Pons (tissue), 1 donor: ENCODE measurements at regions not wholly inside any gene's neighbourhood (a gene's known extent, or its start where the extent isn't known, plus 50 kb on each side); places are given as distances from the start of the nearest gene placed in this dataset.
A peak's percentile ranks its signal among the peaks of the same experiment; 100 is the strongest.
"Not testable (repeated sequence)": the region's sequence is repeated elsewhere in the genome, so short reads cannot be mapped to it uniquely, and the experiment has no call there.

Experiments used
- DNase-seq: peaks from one replicate; pipeline ENCODE4 v3.0.0-alpha.2; 2016; ENCODE audit warnings: low spot score

DNA sequence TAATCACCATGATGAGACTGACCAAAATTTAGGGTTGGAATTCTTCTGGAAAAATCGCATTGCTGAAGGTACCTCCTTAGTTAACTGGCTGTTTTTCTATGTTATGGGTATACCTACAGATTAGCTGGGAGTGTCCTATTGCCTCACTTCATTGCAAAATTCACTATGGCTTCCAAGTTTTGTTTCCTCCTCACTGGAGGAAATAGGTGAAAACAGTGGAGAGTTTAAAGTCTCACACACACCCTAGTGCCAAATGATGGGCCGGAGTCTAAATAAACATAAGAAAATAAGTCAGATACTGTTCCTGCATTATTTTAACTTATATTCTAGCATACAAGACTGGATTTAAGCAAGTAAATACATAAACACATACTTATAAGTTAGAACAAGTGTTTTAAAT lies 98.2 kb downstream of the AHR start:
- DNase-seq, result no peak

DNA sequence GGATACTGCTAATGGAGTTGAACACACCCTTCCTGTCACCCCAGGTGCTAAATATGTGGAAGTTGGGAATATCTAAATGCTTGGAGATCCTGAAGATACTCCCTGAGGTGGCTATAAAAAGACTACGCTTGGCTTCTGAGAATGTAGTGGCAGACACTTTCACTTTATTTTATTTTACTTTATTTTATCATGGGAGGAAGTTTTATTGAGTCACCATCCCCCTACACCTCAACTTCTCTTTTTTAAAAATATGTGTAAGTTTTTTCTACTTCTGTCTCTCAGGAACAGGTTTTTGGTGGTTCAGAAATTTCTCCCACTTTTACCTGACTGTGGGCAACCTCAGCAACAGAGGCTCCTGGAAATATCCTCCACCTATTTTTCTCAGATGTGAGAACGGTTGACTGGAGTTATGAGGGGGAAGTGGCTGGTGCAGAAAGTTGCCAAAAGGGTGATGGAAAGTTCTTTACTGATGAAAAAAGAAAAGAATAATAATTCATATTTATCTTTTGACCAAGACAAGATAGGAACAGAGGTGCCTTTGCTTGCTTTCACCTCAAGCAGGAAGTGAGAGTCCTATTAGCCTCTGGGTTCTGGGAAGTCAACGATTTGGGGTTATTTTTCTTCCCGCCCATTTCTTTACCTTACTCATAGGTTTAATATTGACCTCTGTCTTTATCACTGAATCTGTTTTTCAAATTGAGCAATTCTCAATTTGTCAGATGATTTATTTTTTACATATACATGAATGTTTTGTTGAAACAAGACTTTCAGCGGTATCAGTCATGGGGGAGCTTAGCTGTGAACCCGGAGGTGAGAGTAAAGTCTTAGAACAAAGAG lies 103.6 kb downstream of the AHR start:
- DNase-seq, result no peak

DNA sequence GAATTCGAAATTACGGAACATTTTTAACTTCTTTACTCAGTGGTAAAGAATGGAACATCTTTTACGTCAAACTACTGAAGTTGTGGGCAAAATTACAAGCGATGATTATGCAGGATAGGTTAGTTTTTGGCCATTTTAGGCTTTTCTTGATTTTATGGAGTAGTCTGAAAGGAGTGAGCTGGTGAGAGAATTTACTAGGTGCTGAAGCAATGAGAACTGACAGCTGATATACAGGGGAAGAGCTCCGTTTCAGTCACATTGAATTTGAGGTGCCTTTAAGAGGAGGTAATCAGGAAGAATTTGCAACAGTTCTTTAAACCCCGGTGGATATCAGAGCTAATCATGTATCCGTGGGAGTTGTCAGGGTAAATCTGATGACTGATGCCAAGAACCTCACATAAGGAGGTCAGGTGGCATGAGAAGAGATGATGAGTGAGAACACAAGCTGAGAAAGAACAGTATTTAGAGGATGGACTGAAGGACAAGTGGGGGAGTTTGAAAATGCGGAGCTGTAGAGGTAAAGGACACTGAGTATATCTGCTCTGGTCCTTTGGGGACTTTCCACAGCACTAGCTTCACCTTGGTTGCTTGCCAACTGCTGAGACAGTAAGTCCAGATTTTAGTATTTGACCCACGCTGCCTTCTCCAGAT lies 104.3 kb downstream of the AHR start:
- DNase-seq, result no peak

DNA sequence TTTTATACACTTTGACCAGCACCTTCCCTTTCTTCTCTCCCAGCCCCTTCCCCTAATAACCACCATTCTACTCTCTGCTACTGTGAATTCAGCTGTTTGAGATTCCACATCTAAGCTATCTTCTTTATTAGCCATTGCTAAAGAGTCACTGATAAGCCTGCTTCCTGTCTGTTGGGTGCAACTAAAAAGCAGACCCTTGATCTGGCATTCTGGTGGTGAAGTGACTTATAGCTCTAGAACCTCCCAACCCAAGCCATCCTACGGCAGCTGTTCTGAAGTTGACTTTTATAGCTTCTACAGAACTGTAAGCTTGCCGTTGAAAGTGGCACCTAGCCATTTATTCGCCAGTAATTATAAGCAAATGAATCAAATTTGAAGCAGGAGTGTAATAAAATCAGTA lies 105.6 kb downstream of the AHR start:
- no peak for DNase-seq

DNA sequence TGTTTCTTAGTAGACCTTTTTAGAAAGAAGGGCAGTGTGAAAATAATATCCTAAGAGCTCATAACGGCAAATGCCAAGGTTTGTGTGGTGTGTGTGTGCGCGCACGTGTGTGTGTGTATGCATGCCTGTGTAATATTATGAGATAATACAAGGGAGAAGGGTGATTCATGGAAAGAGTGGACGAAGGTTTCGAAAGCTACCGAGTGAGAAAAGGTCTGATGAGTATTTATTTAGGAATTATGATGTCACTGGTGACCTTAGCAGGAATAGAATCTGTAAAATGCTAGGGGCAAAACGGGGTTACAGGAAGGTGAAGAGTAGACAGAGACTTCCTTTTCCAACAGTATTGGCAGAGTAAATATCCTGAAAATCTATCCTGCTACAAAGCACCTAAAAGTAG lies 107.3 kb downstream of the AHR start:
- no peak for DNase-seq

DNA sequence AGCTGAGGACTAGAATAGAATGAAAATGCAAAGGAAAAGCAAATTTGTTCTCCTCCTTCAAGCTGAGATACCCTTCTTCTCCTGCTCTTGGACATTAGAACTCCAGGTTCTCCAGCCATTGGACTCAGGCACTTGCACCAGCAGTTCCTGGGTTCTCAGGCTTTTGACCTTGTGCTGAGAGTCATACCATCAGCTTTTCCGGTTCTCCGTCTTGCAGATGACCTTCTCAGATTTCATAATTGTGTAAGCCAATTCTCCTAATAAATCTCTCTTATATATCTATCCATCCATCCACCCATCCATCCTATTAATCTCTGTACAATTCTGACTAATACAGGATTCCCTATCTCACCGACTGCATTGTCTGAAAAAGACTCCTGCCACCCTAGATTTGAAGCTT lies 108.3 kb downstream of the AHR start:
- DNase-seq, result no peak

DNA sequence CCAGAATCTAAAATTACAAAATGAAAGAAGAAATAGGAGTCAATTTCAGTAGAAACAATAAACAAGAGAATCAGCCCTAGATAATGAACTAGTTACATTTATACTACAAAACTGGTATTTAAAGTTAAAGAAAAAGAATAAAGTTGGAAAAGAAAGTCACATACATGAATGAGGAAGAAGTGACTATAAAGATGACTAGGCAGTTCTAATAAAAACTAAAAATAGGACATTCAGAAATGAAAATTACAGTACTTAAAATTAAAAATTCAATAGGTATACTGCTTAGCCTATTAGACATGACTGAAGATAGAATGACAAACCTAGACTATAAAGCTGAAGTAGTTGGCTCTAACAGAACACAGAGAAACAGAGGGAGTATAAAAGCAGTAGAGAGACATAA lies 108.8 kb downstream of the AHR start:
- DNase-seq, result no peak

DNA sequence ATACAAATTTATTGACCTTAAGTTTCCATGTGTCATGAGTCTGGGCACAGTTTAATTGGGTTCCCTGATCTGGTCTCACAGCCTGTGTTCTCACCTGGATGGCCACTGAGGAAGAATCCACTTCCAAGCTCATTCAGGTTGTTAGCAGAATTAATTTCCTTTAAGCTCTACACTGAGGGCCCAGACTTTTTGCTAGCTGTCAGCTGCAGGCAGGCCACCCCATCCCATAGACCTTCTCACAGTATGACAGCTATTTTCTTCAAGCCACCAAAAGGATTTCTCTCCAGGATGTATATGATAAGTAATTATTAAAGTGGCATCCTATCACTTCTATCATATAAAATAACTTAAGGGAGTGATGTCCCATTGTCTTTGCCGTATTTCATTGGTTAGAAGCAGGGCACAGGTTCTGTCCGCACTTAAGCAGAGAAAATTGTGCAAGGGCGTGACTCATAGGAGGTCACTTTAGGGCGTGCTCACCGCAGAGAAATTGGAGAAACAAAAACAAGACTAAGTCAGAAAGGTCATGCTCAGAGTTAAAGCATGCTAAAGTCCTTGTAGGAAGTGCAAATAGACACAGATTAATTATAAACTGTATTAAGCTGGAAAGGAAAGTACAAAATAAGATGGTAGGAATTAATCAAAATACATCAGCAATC lies 109.9 kb downstream of the AHR start:
- no peak for DNase-seq

DNA sequence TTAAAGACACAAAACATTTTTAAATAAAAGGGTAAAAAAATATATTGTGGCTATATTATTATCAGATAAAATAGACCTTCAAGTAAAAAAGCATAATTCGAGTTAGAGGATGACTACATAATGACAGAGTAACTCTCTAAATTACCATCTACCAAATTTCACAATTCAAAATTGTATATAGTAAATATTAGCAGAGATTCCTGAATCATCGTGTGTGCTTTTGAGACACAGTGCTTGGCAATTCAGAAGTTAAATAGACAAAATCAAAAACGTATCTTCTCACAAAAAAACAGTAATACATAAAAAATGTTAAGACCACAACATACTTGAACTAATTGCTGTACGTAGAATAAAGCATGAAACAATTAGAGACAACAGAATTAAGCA lies 110.4 kb downstream of the AHR start:
- no peak for DNase-seq

DNA sequence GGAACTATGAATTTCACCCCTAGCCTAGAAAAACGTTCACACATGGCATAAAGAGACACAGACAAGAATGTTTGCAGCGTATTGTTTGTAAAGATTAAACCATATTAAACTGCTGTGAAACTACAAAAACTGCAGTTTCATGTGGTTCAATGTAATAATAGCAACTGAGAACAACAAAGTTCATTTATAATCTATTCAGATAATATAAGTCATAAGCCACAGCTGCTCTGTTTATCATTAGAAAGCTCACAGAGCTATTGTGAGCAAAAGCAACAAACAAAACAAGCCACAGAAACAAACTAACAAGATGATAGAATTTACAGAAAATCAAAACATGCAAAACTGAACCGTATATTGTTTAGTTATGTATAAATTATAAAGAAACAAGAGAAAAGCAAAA lies 113.5 kb downstream of the AHR start:
- no peak for DNase-seq

DNA sequence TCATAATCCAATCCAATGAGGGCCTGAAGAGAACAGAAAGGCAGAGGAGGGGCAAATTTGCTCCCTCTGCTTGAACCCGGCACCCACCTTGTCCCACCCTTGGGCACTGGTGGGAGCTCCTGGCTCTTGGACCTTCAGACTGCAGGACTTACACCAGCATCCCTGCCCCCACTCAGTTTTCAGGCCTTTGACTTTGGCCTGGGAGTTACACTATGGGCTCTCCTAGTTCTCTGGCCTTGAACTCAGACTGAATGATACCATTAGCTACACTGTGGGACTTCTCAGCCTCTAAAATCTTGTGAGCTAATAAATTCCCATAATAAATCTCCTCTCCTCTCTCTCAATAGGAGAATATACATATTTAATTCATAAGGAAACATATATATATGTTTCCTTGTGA lies 114.4 kb downstream of the AHR start:
- no peak for DNase-seq

DNA sequence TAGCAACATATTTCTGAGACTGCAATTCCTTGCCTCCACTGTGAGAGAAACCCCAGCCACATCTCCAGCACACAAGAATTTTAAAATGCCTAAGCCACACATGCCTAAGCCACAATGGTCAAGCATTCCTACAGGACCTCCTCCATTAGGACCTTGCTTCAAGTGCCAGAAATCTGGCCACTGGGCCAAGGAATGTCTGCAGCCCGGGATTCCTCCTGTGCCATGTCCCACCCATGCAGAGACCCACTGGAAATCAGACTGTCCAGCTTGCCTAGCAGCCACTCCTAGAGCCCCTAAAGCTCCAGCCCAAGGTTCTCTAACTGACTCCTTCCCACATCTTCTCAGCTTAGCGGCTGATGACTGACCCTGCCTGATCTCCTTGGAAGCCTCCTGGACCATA lies 117.5 kb downstream of the AHR start:
- no peak for DNase-seq

DNA sequence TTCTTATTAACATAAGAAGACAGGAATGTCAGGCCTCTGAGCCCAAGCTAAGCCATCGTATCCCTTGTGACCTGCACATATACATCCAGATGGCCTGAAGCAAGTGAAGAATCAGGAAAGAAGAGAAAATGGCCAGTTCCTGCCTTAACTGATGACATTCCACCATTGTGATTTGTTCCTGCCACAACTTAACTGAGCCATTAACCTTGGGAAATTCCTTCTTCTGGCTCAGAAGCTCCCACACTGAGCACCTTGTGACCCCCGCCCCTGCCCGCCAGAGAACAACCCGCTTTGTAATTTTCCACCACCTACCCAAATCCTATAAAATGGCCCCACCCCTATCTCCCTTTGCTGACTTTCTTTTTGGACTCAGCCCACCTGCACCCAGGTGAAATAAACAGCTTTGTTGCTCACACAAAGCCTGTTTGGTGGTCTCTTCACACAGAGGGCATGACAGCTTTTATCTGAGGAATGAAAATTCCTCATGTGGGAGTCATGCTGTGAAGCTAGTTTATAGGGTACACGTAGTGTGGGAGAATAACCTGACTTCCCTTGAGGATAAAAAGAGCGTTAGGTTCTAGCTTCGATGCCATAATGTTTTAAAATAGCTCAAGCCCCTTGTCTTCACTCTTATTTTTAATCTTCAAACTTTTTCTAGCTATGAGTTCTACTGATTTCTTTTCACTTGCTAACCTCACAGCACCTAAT lies 122.0 kb downstream of the AHR start:
- DNase-seq, result not testable (repeated sequence)

DNA sequence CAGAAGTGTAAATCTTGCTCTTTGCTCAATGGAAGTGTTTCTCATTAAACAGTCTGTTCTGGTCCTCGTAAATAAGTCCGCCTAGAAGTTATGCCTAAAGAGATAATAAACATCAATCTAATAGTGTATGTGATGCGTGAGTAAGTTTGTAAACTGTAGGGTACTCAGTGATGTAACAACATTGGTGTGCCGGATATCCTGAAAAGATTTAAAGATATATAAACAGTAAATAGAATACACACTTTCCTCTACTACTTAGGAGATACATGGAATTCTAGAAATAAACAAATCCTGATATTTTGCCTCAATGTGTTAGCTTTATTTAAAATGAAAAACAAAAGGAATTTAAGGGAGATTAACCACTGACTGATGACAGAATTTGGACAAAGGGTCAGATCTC lies 123.5 kb downstream of the AHR start:
- DNase-seq, result no peak

DNA sequence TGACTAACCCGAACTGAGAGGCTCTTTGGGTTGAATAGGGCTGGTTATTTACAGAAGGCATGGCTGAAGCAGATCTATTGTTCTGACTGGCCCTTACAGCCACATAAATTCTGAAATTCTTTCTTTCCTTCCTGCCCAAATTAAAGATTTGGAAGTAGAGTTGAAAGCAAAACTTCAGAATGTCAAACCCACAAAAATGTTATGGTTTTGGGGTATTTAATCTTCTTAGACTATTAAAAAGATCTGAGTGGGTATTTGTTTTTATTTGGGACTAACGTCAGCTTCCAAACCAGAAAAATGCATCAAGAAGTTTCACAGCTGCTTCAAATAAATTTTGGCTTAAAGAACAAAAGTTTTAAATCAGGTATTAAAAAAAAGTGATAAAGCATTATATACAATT lies 124.5 kb downstream of the AHR start:
- DNase-seq, result no peak

DNA sequence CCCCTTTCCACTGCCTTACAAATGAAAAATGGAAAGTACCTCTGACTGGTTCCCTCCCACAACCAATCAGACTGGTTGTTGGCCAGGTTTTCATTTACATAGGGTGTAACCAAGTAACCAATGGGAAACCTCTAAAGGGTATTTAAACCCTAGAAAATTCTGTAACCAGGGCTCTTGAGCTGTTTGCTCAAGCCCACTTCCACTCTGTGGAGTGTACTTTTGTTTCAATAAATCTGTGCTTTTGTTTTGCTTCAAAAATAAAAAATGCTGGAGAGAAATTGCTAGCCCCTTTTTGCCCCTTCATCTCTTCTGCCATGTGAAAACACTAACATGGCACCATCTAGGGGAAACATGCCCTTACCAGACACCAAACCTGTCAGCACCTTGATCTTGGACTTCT lies 129.5 kb downstream of the AHR start:
- no peak for DNase-seq

DNA sequence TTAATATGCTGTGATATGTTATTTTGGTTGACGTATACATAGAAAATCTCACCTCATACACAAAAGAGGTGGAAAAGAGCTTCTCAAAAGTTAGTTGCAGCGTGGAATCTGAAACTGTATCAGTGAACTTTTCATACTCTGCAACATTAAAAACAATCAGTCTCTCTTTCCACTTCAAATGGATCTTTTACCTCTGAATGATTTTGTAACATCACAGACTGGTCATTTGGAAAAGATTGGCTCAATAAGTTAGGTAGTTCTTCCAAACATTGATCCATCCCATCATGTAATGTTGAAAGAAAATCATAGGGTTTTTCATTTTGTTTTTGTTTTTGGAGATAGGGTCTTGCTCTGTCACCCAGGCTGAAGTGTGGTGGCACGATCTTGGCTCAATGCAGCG lies 131.1 kb downstream of the AHR start:
- no peak for DNase-seq

DNA sequence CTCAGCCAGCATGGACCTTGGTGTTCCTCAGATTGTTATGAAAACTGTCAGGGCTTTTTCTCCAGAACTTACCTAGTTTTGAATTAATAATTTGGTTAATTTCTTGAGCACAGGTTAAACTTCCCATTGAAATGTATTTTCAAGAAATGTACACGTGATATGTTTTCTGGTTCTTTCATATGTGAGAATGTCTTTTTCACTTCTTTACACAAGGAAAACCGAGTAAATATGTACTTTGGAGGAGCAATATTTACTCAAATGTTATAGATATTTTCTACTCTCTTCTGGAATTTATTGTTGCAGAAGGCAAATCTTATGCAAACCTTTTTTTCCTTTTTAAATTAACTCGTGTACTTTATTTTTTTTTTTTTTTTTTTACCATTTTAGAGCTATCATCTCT lies 134.3 kb downstream of the AHR start:
- no peak for DNase-seq

DNA sequence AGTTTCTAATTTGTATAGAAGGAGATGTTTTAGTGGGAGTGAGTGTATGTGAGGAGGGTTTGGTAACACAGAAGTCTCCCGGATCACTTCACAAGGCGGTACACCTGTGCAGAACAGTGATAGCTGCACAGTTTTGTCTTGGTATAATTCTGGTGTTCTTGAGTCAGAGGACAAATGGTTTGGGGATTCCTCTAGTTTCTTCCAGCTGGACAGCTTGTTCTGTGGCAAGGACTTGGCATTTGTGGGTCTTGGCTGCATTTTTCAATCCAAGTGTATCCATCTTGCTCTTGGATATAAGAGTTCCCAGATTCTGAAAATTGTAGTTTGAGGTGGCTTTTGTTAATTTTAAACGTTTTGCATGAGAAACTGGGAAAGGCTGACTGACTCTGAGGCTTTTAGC lies 135.7 kb downstream of the AHR start:
- DNase-seq, result peak; percentile 9

DNA sequence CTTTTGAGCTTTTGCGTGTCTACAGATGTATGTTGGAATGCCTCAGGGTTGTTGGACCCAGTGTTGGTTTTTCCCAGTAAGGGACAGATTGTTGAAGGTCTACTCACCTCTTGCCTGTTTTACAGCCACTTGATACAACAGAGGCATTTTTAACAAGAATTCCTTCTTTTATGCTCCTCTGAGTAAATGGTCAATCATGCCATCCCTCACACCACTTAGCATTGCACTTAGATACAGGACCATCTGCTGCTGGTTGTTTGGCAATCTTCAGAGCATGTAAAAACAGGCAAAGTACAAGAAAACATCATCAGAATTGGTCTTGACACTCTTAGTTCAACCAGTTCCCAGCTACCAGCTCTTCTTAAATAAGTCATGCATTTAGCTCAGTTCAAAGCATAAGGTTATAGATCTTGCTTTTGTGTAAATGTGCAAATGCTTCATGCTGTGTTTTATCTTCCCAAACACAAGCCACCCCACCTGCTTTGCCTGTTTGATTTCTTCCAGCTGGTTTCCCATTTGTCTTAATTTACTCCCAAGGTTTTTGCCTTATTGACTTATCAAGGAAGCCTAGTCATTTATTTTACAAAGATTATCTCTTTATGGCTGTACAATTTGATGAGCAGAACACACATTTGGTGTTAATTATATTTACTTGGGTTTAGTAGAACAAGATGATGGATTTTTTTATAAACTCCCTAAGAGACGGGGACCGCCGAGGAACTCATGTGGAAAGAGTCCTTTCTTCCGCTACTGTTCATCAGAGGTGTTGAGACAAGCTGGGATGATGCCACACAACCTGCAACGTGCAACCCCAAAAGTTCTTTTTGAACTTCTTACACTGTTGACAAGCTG lies 136.6 kb downstream of the AHR start:
- DNase-seq, result no peak

DNA sequence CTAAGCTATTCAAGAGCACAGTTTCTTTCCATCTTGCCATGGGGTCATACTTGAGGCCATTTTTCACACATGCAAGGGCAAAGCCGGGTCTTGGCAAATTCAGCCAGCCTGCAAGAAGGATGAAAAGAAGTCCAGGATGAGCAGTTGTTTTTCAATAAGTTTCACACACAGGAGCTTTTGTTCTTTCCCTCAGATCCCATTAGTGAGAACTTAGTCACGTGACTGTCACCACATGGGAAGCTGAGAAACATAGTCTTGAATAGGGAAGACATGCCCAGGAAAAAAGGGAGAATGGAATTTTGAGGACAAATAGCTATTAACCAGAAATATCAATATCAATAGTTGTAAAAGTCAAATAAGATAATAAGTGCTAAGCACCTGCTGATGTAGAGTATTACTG lies 137.7 kb downstream of the AHR start:
- peak; percentile 8 for DNase-seq

DNA sequence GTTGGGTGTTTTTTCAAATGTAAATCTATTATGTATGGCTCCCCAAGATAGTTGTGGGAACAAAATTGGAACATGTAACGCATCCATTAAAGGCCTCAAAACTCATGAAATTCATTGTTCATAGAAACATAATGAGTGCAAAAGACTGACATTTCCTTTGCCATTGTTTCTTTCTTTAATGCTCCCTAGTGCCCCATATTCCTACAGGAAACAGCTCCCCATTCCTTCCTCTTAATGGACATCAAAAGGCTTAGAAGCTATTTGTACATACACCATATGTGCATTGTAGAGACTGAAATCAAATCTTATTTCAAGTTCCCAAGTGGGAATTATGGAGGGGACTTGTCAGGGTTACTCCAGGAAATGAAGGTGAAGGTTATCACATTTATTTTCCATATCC lies 139.1 kb downstream of the AHR start:
- no peak for DNase-seq
